HL-60 (cell line): ENCODE measurements at regions not wholly inside any gene's neighbourhood (a gene's known extent, or its start where the extent isn't known, plus 50 kb on each side); places are given as distances from the start of the nearest gene placed in this dataset.

Experiments
- DNase-seq, 2 experiments: peaks; one replicate each; pipeline ENCODE4 v3.0.0-alpha.2; 2010 to 2020; ENCODE audit warnings: low read depth in 1 of 2, low spot score in 1 of 2
- H3K27ac ChIP-seq: fragments of 250-450 bp; sonication (Bioruptor Pico); replicated peaks from 2 replicates; pipeline ENCODE4 v1.5.1; 2020; ENCODE audit warnings: mild to moderate bottlenecking, moderate library complexity
- H3K27me3 ChIP-seq: fragments of 250-450 bp; sonication (Bioruptor Pico); 2 replicates; pipeline ENCODE4 v1.5.1; 2021; ENCODE audit warnings: mild to moderate bottlenecking, moderate library complexity; ENCODE audit not compliant: insufficient read depth, poor library complexity, severe bottlenecking
- H3K4me3 ChIP-seq: replicated peaks from 2 replicates; pipeline ENCODE4 v1.5.1; 2011; ENCODE audit warnings: mild to moderate bottlenecking, control low read depth, low read length; ENCODE audit not compliant: insufficient read depth
- CTCF ChIP-seq: IDR thresholded peaks from one replicate; pipeline ENCODE4 v1.5.1; 2011; ENCODE audit warnings: low read length, control low read depth, inconsistent platforms; ENCODE audit not compliant: insufficient read depth
- GABPA ChIP-seq: IDR thresholded peaks from 2 replicates; pipeline ENCODE4 v1.6.1; 2012; ENCODE audit warnings: low read depth
- POLR2AphosphoS5 ChIP-seq: IDR thresholded peaks from 2 replicates; pipeline ENCODE4 v1.6.1; 2012; ENCODE audit warnings: low read depth
- REST ChIP-seq: IDR thresholded peaks from 2 replicates; pipeline ENCODE4 v1.6.1; 2012; ENCODE audit warnings: low read depth; ENCODE audit not compliant: insufficient replicate concordance
- SPI1 ChIP-seq: IDR thresholded peaks from 2 replicates; pipeline ENCODE4 v1.6.1; 2012; ENCODE audit warnings: low read depth, mild to moderate bottlenecking, borderline replicate concordance

- DNase-seq, result no peak
- H3K4me3 ChIP-seq, result no peak overlapping the region
- TF ChIP-seq CTCF (no peak), REST (no peak), GABPA (no peak), POLR2AphosphoS5 (no peak), SPI1 (no peak)
- H3K27me3 ChIP-seq, result no peaks in the 10 kb centered on the region
- H3K27ac ChIP-seq, result no peak overlapping the region
Measured at GRCh38 chr7:21361413-21362125, 66.3 kb upstream of the SP4 start.

- Histone ChIP-seq H3K4me3 (no peak overlapping the region), H3K27me3 (no peaks in the 10 kb centered on the region), H3K27ac (no peak overlapping the region)
- DNase-seq, result no peak
- TF ChIP-seq POLR2AphosphoS5 (no peak), GABPA (no peak), REST (no peak), SPI1 (no peak), CTCF (no peak)
Measured at GRCh38 chr7:21364801-21365271, 63.0 kb upstream of the SP4 start.

GRCh38 chr7:21365866-21366624 lies 61.8 kb upstream of the SP4 start:
- no peak for DNase-seq
- TF ChIP-seq SPI1, result no peak
- TF ChIP-seq GABPA, result no peak
- TF ChIP-seq REST, result no peak
- TF ChIP-seq CTCF, result no peak
- no peak for TF ChIP-seq POLR2AphosphoS5
- Histone ChIP-seq H3K27ac (no peak overlapping the region), H3K27me3 (no peaks in the 10 kb centered on the region), H3K4me3 (no peak overlapping the region)
